Tibial nerve (tissue), 4 donors: ENCODE measurements at regions not wholly inside any gene's neighbourhood (a gene's known extent, or its start where the extent isn't known, plus 50 kb on each side); places are given as distances from the start of the nearest gene placed in this dataset.

Experiments used
- CTCF ChIP-seq, 5 experiments: fragments of 200-600 bp in 3 of 5; fragments of 450-650 bp in 2 of 5; sonication (generic) in 3 of 5; IDR thresholded peaks; one replicate each; pipeline ENCODE4 v1.5.1; 2016 to 2019; ENCODE audit warnings: antibody characterized with exemption in 5 of 5, mild to moderate bottlenecking in 3 of 5, moderate library complexity in 2 of 5
- EP300 ChIP-seq, 2 donors: sonication (generic); formaldehyde crosslinking; IDR thresholded peaks; one replicate each; pipeline ENCODE4 v1.6.1; 2017; ENCODE audit warnings: antibody characterized with exemption in 2 of 2, mild to moderate bottlenecking in 1 of 2
- POLR2A ChIP-seq, 2 donors: fragments of 450-650 bp; IDR thresholded peaks; one replicate each; pipeline ENCODE4 v1.6.1; 2017; ENCODE audit warnings: antibody characterized with exemption in 2 of 2, mild to moderate bottlenecking in 2 of 2, moderate library complexity in 2 of 2

GRCh38 chr12:131242741-131243496 lies 289.2 kb downstream of the ADGRD1 start:
- TF ChIP-seq POLR2A (IDR thresholded peaks at IDR 0.05) (no peak), CTCF (IDR thresholded peaks at IDR 0.05) (no peak), EP300 (IDR thresholded peaks at IDR 0.05) (no peak)
